ENCODE measurements at regions not wholly inside any gene's neighbourhood (a gene's known extent, or its start where the extent isn't known, plus 50 kb on each side); places are given as distances from the start of the nearest gene placed in this dataset.
A peak's percentile ranks its signal among the peaks of the same experiment; 100 is the strongest.
"Not testable (repeated sequence)": the region's sequence is repeated elsewhere in the genome, so short reads cannot be mapped to it uniquely, and the experiment has no call there.

DNA sequence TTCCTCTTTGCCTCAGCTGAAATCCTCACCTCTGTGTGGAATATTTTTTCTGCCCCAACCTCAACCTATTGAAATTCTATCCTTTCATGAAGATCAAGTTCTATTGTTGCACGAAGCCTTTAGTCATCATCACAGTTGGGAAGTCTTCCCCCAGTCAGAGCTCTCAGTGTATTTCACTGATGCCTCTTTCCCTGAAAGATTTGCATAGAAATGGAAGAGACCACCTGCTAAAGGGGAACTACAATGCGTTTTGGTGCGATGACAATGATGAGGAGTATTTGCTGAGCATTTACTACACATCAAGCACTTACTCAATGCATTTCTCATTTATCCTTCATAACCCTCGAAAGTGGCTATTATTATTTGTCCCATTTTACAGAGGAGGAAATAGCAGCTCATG is 151.2 kb upstream of the KLF3 start:
- no peak for DNase-seq (ENCODE audit: low read depth, low spot score)

DNA sequence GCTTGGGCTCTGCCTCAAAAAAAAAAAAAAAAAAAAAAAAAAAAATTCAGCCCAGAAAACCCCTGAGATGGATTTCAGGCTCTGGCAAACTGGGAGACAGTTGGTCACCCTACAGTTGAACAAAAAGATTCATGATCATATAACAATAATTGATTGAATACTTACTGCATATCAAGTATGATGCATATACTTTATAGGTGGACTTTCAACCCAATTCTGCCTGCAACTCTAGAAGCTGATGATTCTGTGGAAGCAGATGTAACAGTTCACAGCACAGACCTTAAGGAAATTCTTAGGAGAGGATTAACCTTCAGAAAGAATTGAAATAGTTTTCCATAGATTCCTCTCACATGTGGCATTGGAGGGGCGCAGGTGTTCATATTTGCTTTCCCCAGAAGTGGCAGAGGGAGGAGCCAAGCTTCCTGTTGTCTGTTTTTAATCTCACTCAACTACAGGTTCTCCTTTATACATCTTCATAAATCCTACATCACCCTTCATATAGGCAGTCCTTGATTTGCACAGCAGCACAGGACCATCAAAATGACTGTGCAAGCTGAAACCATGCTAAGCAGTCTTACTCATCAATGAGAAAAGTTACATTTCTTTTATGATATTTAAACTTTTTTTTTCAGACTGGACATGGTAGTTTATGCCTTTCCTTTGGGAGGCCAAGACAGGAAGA is 149.4 kb upstream of the KLF3 start:
- no peak for DNase-seq (ENCODE audit: low read depth, low spot score)

DNA sequence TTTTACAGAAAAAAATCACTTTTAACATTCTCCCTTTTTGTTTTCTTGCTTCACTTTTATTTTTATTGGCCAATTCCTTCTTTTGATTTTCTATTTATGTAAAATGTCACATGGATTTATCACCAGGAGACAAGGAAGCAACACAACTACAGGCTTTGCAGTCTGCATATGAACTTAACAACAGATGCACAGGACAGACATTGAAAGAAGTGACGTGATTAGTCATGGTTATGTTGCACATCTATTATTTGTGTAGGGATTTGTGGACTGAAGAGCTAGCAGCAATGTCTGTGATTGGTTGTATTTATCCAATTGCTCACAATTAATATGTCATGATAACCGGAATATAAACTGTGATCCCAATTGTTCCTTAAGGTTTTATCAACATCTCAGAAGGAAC is 147.8 kb upstream of the KLF3 start:
- DNase-seq (ENCODE audit: low read depth, low spot score) = no peak

DNA sequence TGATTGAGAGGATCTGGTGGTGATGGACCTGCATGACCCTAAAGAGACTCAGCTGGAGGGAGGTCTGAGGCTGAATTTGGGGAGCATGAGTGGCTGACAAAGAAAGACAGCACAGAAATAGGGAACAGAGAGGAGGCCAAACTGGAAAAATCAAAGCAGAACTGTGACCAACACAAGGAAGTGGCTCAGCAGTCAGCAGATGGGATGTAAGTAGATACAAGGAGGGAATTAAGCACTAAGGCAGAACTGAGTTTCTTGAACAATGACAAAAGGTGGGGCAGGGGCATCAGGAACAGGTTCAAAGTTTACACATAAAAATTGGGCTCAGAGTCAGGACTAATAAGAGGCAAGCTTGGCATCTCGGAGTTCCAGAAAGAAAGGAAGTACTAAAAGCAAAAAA is 144.3 kb upstream of the KLF3 start:
- DNase-seq (ENCODE audit: low read depth, low spot score) = no peak

DNA sequence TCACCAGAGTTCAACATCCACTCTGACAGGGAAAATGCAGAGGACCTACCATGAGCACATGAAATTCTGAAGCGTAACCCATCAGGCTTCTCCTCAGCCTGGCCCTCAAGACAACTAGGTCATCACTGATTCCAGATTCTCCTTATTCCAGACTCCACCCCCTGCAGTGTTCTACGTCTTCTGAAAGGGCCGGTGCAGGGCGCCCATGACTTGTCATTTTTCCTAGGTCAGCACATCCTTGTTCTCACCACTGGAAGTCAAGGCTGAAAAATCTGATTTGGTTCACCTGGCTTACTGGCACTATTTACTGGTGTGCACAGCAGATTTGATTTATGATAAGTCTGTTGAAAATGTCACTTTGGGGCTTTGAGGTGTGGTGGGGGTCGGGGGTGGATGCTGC is 140.9 kb upstream of the KLF3 start:
- no peak for DNase-seq (ENCODE audit: low read depth, low spot score)

DNA sequence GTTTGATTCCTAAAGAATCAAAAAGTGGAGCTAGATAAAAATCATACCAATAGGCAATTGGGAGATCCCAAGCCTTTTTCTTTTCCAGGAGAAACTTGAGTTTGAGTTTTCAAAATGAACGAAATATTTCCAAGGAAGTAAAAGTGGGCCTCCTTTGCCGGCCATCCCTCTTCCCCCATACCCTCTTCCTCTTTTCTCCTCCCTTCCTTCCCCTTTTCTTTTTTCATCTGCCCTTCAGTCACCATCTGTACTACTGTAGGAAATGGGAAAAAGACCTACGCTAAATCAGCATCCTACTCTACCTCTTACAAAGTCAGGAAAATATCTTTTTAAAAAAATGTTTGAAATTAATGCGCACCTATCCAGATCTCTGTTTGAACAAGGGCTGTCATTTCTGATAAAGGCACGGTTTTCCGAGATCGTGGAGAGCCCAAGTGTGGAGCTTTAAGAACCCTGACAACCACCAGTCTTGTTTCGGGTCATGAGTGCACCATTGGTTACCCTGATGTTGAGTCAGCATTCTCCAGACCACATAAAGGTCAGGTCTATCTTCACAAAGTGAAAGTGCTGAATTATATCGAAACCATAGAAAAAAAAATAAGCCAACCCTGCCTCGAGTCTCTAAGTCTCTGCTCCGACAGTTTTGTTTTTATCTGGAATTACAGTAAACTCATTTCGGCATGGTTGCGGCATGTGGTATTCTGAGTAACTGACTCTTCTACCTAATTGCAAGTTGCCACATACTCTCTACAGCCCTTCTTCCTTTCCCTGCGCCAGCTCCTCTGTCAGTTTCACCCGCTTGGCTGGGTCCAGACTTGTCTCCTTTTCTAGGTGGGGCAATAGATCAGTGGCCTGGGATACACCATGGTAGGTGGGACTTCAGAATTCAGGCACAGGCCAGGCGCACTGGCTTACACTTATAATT is 140.2 kb upstream of the KLF3 start:
- DNase-seq (ENCODE audit: low read depth, low spot score) = peak; percentile 22

DNA sequence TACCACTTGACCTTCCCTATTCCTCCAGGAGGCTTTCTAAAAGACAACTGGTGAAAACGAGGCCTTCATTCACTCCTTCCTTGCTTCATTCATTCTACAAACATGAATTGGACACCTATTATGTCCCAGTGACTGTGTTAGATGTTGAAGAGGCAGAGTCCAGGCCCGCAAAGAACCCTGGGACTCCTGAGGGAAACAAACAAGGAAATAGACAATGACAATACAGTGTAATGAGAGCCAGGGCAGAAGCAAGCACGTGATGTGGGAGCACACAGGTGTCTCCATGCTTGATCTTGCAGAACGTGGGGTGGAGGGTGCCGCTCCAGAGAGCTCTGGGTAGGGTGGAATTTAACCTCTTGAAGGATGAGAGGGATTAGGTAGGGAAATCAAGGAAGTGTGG is 137.6 kb upstream of the KLF3 start:
- DNase-seq (ENCODE audit: low read depth, low spot score) = no peak

DNA sequence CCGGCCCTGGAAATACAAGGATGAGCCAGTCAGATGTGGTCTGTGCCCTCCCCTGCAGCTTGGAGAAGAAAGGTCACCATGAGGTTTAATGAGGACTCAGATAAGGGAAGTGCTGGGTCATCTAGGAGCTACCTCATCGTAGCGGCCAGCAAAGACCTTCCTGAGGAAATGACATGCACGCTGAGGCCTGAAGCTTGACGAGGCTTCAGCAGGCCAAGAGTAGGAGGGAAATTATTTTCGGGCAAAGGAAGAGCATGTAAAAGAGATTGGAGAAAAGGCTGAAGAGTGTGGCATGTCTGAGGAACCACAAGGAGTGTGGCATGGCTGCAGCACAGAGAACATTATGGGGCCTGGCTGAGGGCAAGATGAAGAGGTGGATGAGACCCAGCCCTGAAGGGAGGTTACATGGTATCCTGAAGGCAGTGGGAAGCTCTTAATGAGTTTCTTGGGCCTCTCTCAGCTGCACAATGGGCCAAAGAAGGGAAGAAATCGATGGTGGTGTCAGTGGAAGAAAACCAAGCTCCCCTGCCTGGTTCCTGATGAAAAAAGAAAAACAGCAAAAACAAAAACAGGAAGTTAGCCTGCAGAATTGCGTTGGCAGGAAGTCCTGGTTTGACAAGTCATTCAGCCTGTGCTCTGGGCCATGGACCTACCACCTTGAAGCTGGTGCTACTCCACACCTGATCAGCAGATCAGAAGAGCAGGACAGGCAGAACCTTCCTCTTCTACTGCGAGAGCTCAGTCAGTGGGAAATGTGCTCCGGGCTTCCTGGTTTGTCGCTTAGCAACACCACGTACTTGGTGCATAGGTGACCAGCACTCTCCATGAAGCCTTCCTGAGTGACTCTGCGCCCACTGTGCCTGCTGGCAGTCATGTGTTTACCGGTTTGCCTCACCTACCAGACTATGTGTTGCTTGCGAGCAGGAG is 134.5 kb upstream of the KLF3 start:
- no peak for DNase-seq (ENCODE audit: low read depth, low spot score)

DNA sequence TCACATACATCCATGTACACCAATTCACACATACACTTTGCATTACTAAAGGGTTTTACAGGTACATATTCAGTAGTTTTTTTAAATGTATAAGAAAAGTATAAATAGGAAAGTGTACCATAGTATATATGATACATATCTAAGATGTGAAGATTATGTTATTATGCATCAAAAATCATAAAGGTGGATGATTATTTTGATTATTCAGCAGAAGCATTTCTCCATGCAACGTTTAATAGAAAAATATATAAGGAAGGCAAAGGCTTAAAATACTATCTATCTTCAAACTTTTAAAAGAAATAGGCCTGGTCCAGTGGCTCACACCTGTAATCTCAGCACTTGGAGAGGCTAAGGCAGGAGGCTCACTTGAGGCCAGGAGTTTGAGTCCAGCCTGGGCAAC is 133.5 kb upstream of the KLF3 start:
- no peak for DNase-seq (ENCODE audit: low read depth, low spot score)

DNA sequence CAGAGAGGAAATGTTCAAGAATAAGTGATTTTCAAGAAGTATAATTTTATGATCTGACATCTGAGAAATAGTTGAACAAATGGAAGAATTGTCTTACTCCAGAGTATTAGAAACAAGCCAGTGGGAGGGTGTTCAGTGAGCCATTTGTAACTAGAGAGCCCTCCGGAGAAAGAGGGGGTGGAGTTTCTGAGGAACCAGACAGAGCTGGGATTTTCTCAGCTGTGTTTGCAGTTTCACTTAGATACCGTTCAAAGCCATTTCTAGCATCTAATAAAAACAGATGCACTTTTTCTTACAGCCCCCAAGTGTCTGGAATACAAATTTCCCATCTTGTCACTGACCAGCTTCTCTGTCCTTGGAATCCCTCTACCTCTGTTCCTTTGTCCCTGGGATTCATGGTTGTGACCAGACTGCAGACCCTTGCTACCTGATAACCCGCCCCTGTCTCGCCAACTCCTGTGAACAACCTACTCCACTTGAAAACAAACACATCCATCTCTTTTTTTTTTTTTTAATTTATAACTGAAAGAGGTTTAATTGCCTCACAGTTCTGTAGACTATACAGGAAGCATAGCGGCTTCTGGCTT is 132.8 kb upstream of the KLF3 start:
- no peak for DNase-seq (ENCODE audit: low read depth, low spot score)

DNA sequence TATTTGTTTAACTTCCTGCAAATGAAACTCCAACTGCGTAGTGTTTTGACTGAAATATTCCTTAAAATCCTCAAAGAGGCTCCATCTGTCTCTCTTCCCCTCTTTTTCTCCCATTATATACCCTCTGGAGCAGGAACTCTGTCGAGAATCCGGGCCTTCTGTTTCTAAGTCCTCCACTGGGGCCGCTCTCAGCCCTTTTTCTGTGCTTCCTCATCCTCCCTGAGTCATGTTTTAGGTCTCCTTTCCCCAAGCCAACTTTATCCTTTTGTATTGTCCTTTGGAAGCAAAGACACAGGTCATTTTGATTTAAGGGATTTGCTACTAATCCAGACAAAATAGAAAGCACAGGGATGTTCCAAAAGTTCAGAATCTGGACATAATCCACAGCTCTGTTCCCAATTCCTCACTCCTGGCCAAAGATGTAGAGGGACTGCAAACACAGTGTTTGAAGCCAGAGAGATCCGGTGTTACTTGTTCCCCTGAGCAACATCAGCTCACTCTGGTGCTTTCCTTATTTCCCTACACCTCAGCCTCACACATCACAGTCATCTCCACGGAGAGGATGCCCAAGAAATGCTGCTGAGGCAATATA is 131.0 kb upstream of the KLF3 start:
- DNase-seq (ENCODE audit: low read depth, low spot score) = no peak

DNA sequence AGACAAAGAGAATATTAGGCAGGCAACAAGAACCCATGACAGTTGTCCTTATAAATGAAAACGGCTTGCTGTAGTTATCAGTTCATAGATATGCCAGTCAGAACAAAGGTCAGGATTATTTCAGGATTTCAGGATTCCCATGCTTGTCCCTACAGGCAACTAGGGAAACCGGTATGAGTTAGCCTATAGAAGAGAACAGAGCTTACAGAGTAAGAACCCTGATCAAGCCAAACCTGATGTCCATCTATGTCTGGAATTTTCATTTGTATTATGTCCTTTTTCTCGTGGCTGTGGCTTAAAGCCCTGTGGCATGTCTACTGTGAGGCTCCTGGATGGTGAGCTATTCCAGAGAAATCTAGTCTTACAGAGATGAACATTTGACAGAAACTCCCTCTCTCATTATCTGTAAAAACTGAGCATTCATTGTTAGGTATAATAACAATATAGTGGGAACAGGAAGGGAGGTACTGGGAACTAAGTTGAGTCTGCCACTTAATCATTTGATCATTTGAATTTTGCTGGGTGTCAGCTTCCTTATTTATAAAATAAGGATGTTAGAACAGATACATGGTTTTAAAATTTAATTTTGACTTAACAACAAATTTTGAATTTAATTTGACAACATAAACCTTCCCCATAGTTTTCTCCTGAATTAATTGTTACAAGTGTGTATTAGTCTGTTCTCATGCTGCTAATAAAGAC is 129.5 kb upstream of the KLF3 start:
- no peak for DNase-seq (ENCODE audit: low read depth, low spot score)

DNA sequence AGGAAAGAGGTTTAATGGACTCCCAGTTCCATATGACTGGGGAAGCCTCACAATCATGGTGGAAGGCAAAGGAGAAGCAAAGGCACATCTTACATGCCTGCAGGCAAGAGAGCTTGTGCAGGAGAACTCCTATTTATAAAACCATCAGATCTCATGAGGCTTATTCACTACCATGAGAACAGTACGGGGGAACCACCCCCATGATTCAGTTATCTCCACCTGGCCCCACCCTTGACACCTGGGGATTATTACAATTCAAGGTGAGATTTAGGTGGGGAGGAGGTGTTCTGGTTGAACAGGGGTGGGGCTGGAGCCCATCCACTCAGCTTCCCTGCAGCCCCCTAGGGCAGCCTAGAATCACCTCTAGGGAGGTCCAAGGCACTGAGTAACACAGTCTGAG is 128.9 kb upstream of the KLF3 start:
- DNase-seq (ENCODE audit: low read depth, low spot score) = not testable (repeated sequence)

DNA sequence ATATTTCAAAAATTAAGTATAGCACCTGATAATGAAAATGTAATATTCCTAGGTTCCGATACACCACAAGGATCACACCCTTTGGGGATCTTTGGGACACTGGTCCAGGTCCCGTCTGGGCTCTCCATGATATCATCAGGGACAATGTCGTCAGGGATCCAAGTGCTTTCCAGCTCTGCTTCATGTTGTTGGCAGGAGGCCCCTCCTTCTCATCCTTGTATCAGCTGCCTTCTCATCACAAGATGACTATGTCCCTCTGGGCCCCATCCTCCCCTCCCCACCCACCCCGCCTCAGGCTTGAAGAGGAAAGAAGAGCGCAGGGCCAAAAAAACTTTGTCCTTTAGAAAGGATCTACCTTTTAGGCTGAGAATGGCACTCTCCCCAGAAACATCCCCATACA is 128.3 kb upstream of the KLF3 start:
- DNase-seq (ENCODE audit: low read depth, low spot score) = no peak

DNA sequence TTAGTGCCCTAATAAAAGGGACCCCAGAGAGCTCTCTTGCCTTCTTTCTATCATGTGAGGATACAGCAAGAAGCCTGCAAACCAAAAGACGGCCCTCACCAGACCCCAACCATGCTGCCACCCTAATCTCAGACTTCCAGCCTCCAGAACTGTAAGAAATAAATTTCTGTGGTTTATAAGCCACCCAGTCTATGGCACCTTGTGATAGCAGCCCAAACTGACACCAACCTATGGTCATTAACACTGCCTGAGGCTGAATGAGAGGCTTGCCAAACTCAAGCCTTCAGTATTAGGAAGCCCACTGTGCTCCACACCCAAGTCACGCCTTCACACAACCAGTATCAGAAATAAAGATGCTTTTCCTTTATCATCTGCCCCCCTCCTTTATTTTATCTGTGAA is 127.3 kb upstream of the KLF3 start:
- no peak for DNase-seq (ENCODE audit: low read depth, low spot score)

DNA sequence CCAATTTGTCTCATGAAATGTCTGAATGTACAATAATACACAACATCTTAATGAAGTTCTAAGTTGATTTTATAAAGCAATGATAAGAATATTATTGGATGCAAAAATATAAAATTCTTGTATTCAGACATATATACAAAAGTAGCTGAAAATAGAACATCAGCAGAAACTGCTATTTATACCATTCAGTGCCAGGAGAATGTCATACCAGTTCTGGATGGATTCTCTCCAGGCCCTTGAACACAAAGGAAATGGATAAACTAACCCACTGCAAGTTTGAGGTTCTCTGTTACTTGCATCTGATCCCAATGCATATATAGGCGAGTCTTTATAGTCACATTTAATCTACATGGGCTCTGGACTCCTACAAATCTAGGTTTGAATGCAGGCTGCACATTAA is 126.3 kb upstream of the KLF3 start:
- no peak for DNase-seq (ENCODE audit: low read depth, low spot score)

DNA sequence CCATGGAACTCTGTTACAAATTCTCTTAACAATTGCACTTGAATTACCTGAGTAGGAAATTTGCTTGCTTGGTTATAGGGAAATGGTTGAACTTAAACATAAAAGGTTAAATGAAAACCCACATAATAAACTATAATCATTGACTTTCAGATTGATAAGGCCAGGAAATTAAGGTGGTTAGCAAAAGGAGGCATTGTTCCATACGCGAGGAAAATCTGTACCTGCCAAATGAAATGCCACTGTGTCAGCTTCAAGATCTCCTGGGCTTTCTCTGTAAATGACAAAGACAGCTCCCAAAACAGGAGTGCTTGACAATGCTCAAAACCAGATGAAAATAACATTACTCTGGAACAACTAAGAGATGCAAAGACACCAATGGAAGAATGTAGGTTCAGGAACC is 125.5 kb upstream of the KLF3 start:
- DNase-seq (ENCODE audit: low read depth, low spot score) = no peak

DNA sequence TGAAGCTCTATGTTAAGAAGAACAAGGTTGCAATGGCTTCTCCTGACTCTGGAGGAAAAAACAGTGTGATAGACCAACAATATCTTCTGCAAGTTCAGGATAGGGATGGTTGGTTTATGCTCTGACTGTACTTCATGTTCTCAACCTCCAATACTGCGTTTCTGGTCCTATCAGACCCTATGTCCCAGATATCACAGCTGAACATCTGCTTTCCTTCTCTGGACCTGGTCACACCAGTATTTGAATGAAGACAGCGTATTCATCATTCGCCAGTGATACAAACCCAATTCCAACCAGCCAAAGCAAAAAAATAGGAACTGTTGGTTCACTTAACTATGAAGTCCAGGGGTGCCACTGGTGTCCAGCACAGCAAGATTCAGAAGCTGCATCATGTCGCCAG is 124.5 kb upstream of the KLF3 start:
- DNase-seq (ENCODE audit: low read depth, low spot score) = no peak

DNA sequence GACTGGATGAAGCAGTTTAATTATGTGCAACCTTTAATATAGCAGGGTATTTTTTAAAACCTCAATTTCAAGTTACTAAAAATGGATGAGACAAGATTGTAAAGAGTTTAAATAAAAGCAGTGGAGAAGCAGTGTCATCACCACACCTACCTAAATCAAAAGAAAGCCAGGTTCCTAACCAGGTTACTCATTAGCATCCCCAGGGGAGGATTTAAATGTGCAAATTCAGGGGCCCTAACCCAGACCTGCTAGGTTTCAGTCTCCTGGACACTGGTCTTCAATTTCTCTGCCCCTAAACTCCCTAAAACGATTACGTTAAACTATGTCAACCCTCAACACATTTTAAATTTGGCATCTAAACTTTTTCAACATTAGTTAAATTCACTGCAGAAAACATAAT is 116.9 kb upstream of the KLF3 start:
- DNase-seq (ENCODE audit: low read depth, low spot score) = no peak

DNA sequence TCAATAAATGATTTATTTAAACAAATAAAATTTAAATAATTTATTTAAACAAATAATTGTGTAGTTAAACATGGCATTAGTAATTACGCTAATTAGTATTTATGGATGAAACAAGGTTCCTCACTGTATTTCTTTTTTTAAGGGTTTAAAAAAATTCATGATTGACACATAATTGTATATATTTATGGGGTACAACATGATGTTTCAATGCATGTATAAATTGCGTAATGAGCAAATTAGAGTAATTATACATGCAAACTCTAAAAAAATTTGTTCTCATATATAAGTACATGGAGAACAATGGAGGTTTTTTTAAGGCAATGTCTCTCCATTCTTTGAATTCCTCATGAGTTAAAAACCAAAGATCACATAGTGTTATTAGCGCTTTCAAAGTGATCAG is 115.7 kb upstream of the KLF3 start:
- no peak for DNase-seq (ENCODE audit: low read depth, low spot score)

DNA sequence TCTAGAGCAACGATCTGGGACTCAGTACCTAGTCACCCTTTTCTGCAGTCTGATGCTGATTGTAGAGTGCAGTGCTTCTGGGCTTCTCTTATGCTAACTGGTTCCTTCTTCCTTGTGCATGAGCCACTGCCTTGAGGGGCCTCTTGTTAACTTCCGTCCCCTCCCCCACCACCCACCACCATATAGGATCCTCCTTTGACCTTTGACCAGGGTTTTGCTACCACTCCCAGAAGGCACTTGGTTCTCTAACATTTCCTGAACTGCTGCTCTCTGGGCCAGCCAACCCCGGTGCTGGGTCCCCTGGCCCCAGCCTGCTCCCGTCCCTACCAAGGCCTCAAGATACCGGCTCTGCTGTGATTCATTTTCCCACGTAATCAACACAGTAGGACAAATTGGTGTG is 104.6 kb upstream of the KLF3 start:
- no peak for DNase-seq (ENCODE audit: low read depth, low spot score)
